Loucy (cell line): ENCODE measurements at regions not wholly inside any gene's neighbourhood (a gene's known extent, or its start where the extent isn't known, plus 50 kb on each side); places are given as distances from the start of the nearest gene placed in this dataset.

Source experiments
- CTCF ChIP-seq: fragments of 200-600 bp; sonication (generic); conservative IDR thresholded peaks from 2 replicates; pipeline ENCODE4 v1.5.1; 2014; ENCODE audit warnings: mild to moderate bottlenecking, antibody characterized with exemption, low read length
- EZH2phosphoT487 ChIP-seq: fragments of 200-600 bp; IDR thresholded peaks from 2 replicates; pipeline ENCODE4 v1.6.1; 2018; ENCODE audit warnings: antibody characterized with exemption, mild to moderate bottlenecking, moderate library complexity, borderline replicate concordance

DNA sequence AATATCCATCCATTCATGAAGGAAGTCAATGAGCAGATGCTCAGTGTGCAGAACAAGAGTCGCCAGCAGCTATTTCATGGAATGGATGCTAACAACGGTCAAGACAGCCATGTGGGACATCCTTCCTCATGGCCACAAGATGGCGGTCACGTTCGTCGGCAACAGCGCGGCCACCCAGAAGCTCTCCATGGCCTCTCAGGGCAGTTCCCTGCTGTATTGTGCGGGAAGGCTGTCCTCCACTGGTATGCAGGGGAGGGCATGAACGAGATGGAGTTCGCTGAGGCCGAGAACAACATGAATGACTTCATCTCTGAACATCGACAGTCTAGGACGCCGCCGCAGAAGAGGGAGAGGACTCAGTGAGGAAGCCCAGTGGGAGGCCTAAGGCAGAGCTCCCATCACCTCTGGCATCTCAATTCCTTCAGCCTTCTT, 208.3 kb downstream of the TJP1 start:
- TF ChIP-seq CTCF (0 out of 2 replicates have a peak, but pooled peaks have one; percentile 14), EZH2phosphoT487 (no peak)
